Heart right ventricle (tissue), 16 donors: ENCODE measurements at regions not wholly inside any gene's neighbourhood (a gene's known extent, or its start where the extent isn't known, plus 50 kb on each side); places are given as distances from the start of the nearest gene placed in this dataset.
A peak's percentile ranks its signal among the peaks of the same experiment; 100 is the strongest.

Experiments
- ATAC-seq, 8 donors: fragments of 200-7000 bp; cut with Tn5 transposase; one replicate each; pipeline ENCODE4 v1.9.1; 2020; ENCODE audit warnings: mild to moderate bottlenecking in 8 of 8, moderate library complexity in 8 of 8, moderate number of reproducible peaks in 1 of 8
- DNase-seq, 2 donors: peaks; one replicate each; pipeline ENCODE4 v3.0.0-alpha.2; 2020
- H3K27ac ChIP-seq, 10 donors: fragments of 200-600 bp; sonication (generic) in 2 of 10; one replicate each; pipeline versions ENCODE4 v1.5.0 to v1.8.0; 2020 to 2022; ENCODE audit warnings: mild to moderate bottlenecking in 3 of 10
- H3K27me3 ChIP-seq, 7 donors: fragments of 200-600 bp; one replicate each; pipeline ENCODE4 v1.8.0; 2021 to 2022; ENCODE audit warnings: mild to moderate bottlenecking in 2 of 7
- H3K36me3 ChIP-seq, 9 donors: fragments of 200-600 bp; sonication (generic) in 1 of 9; one replicate each; pipeline versions ENCODE4 v1.5.0 to v1.8.0; 2020 to 2022; ENCODE audit warnings: mild to moderate bottlenecking in 2 of 9
- H3K4me1 ChIP-seq, 9 donors: fragments of 200-600 bp; sonication (generic) in 1 of 9; one replicate each; pipeline versions ENCODE4 v1.5.0 to v1.8.0; 2020 to 2022; ENCODE audit warnings: mild to moderate bottlenecking in 4 of 9
- H3K4me3 ChIP-seq, 10 donors: fragments of 200-600 bp; sonication (generic) in 2 of 10; one replicate each; pipeline versions ENCODE4 v1.5.0 to v1.8.0; 2020 to 2022; ENCODE audit warnings: mild to moderate bottlenecking in 7 of 10, moderate library complexity in 2 of 10
- H3K9me3 ChIP-seq, 11 donors: fragments of 200-600 bp in 10 of 11; sonication (generic) in 2 of 11; one replicate each; pipeline versions ENCODE4 v1.5.0 to v1.8.0; 2013 to 2022; ENCODE audit warnings: mild to moderate bottlenecking in 2 of 11, control low read depth in 1 of 11, moderate library complexity in 1 of 11
- CTCF ChIP-seq, 9 donors: fragments of 200-600 bp; sonication (generic) in 2 of 9; IDR thresholded peaks; one replicate each; pipeline versions ENCODE4 v1.5.0 to v1.8.0; 2021 to 2022; ENCODE audit warnings: antibody characterized with exemption in 9 of 9, mild to moderate bottlenecking in 5 of 9, moderate library complexity in 1 of 9
- WGBS, 2 donors: extraction: QIAGEN DNeasy Blood & Tissue Kit; methylation state at CpG; one replicate each; pipeline ENCODE4 v1.1.7; 2013; ENCODE audit warnings: inconsistent platforms in 1 of 2; 5-methylcytosine and 5-hydroxymethylcytosine counted together
- intact Hi-C, 10 donors: fragments of 100-400 bp; cut with DNase I; formaldehyde crosslinking; loops; one replicate each; pipeline versions ENCODE4 v1.11.1 to v1.14.2; 2022
- donor health status: Arrhythmogenic right ventricular cardiomyopathy.
- donor health status: ischemic (EF 13 %, LVEDD 7.1; RV severe dilation, severe dysfunction).
- donor health status: healthy with polysubstance abuse.
- donor health status: DM: no; HTN: yes; CAD: no.
- donor health status: DM: no; HTN: no; CAD: no.
- donor health status: ischemic (EF 25% LVEDD 6.9; RV normal size, moderate dysfunction).
- donor health status: ischemic (EF 25% LVEDD 5.7; RV mildly dilated, moderate dysfunction).
- donor health status: healthy.
- donor health status: DM: yes; HTN: yes; CAD: no.
- donor health status: Ischemic cardiomyopathy.
- donor health status: ischemic (EF 35%, LVEDD 5.7; RV mildly dilated, moderate dysfunction).
- donor health status: nonischemic (EF 11% LVEDD 7.7; RV severe dilation, severe dysfunction).
- donor health status: DM: yes; HTN: yes; CAD: no.
- donor health status: PGD.
- donor health status: ischemic (EF 29% LVEDD 5.4; RV normal size, mild dysfunction).
- donor health status: nonischemic (EF 23%, LVEDD 6.1; RV moderate dilation, normal function).

GRCh38 chr5:13263701-13264100 lies 680.8 kb downstream of the DNAH5 start:
- Histone ChIP-seq H3K36me3 (no peaks in the 10 kb centered on the region), H3K9me3 (no peaks in the 10 kb centered on the region), H3K27ac (no peak overlapping the region), H3K27me3 (no peaks in the 10 kb centered on the region), H3K4me1 (no peaks in the 10 kb centered on the region), H3K4me3 (no peak overlapping the region)
- 85 to 99% methylated on average over 1 of the region's 1 CpG for whole genome bisulfite sequencing, 2 donors
- no peak for TF ChIP-seq CTCF (IDR thresholded peaks at IDR 0.05)
- no peak for ATAC-seq
- intact Hi-C loops = no loop called here
- no peak for DNase-seq

- Histone ChIP-seq H3K9me3 (no peaks in the 10 kb centered on the region), H3K36me3 (no peaks in the 10 kb centered on the region), H3K27ac (no peak overlapping the region), H3K4me1 (no peaks in the 10 kb centered on the region), H3K4me3 (no peak overlapping the region), H3K27me3 (no peaks in the 10 kb centered on the region)
- no peak for TF ChIP-seq CTCF (IDR thresholded peaks at IDR 0.05)
- no peak for DNase-seq
- no peak for ATAC-seq
- intact Hi-C loops = no loop called here
Measured at GRCh38 chr5:13253111-13253510, 691.4 kb downstream of the DNAH5 start.

- Histone ChIP-seq H3K4me1 (no peaks in the 10 kb centered on the region), H3K4me3 (no peak overlapping the region), H3K27me3 (no peaks in the 10 kb centered on the region), H3K9me3 (no peaks in the 10 kb centered on the region), H3K36me3 (no peaks in the 10 kb centered on the region), H3K27ac (no peak overlapping the region)
- no peak for TF ChIP-seq CTCF (IDR thresholded peaks at IDR 0.05)
- intact Hi-C loops = no loop called here
- no peak for DNase-seq
- WGBS, 2 donors = 82 to 89% methylated on average over 5 of the region's 5 CpGs
- ATAC-seq = no peak
Measured at GRCh38 chr5:13252699-13253098, 691.8 kb downstream of the DNAH5 start.

GRCh38 chr5:13251623-13252376 lies 692.7 kb downstream of the DNAH5 start:
- Histone ChIP-seq H3K27ac (no peak overlapping the region), H3K4me3 (no peak overlapping the region), H3K36me3 (no peaks in the 10 kb centered on the region), H3K4me1 (no peaks in the 10 kb centered on the region), H3K9me3 (no peaks in the 10 kb centered on the region), H3K27me3 (no peaks in the 10 kb centered on the region)
- DNase-seq (peak in 1 of 2 donors; percentile 6), ATAC-seq (peak in 2 of 8 donors; percentile 73 to 82)
- intact Hi-C loops = no loop called here
- TF ChIP-seq CTCF (IDR thresholded peaks at IDR 0.05) = no peak
- WGBS, 2 donors = 45 to 57% methylated on average over 7 of the region's 7 CpGs
